Endothelial cell of umbilical vein (primary cell): ENCODE measurements at regions not wholly inside any gene's neighbourhood (a gene's known extent, or its start where the extent isn't known, plus 50 kb on each side); places are given as distances from the start of the nearest gene placed in this dataset.

ENCODE experiments used
- BruUV-seq: library from RNA; stranded (reverse); fragments of 400-500 nt; replicated peaks from 2 replicates; lab custom pipeline; 2021; lab: Mats Ljungman, UMichigan
- CTCF ChIA-PET: fragments of 300-600, 350-600 bp; sonication (Branson Sonifier 250); formaldehyde crosslinking; loops from one replicate; lab custom pipeline; 2021; ENCODE audit warnings: antibody characterized with exemption, inconsistent platforms; lab: Charles Lee
- POLR2A ChIA-PET: fragments of 300-600, 350-600 bp; sonication (Branson Sonifier 250); formaldehyde crosslinking; loops from one replicate; lab custom pipeline; 2021; ENCODE audit warnings: antibody characterized with exemption, inconsistent platforms; lab: Charles Lee
- DNase-seq: peaks from one replicate; pipeline ENCODE4 v3.0.0-alpha.2; 2011; ENCODE audit warnings: low read depth, low spot score
- FAIRE-seq: peaks from 2 replicates; lab custom pipeline; 2011; peaks lifted over from hg19 to GRCh38; lab: Jason Lieb, UNC
- H2AFZ ChIP-seq: 2 replicates; pipeline ENCODE4 v1.6.0; 2012; ENCODE audit warnings: low read depth, low read length, control low read depth, inconsistent platforms
- H3K27ac ChIP-seq: 2 replicates; pipeline ENCODE4 v1.5.1; 2011; ENCODE audit warnings: low read depth, mild to moderate bottlenecking, control low read depth, low read length, moderate library complexity; ENCODE audit not compliant: insufficient read depth
- H3K27me3 ChIP-seq, 2 experiments: 2 replicates each; pipeline versions ENCODE4 v1.6.0 to v1.6.1; 2011; ENCODE audit warnings: low read length in 2 of 2, mixed read lengths in 1 of 2; ENCODE audit not compliant: control insufficient read depth in 2 of 2, insufficient read depth in 2 of 2
- H3K36me3 ChIP-seq, 2 experiments: 2 replicates in 1 of 2; 3 replicates in 1 of 2; pipeline ENCODE4 v1.5.1; 2011; ENCODE audit warnings: low read length in 2 of 2, mild to moderate bottlenecking in 1 of 2, moderate library complexity in 1 of 2; ENCODE audit not compliant: control insufficient read depth in 2 of 2, insufficient read depth in 2 of 2; ENCODE audit errors: extremely low read depth in 1 of 2
- H3K4me1 ChIP-seq: 3 replicates; pipeline ENCODE4 v1.5.1; 2011; ENCODE audit warnings: mild to moderate bottlenecking, low read length; ENCODE audit not compliant: control insufficient read depth, insufficient read depth; ENCODE audit errors: extremely low read depth
- H3K4me2 ChIP-seq: 2 replicates; pipeline ENCODE4 v1.6.1; 2011; ENCODE audit warnings: low read length, control low read depth, mixed read lengths; ENCODE audit not compliant: insufficient read depth
- H3K4me3 ChIP-seq, 3 experiments: fragments of 200-600 bp in 1 of 3; sonication (generic), shearing (Covaris generic) in 1 of 3; replicated peaks in 1 of 3; 2 replicates each; pipeline ENCODE4 v1.5.1; 2011 to 2016; ENCODE audit warnings: control low read depth in 3 of 3, low read length in 3 of 3, mild to moderate bottlenecking in 2 of 3, inconsistent platforms in 1 of 3, low read depth in 1 of 3, moderate library complexity in 1 of 3; ENCODE audit not compliant: insufficient read depth in 1 of 3
- H3K79me2 ChIP-seq: 2 replicates; pipeline ENCODE4 v1.6.0; 2012; ENCODE audit warnings: low read length, inconsistent platforms; ENCODE audit not compliant: control insufficient read depth, insufficient read depth
- H3K9ac ChIP-seq: replicated peaks from 2 replicates; pipeline ENCODE3; 2011; ENCODE audit warnings: low read length, control low read depth; ENCODE audit not compliant: insufficient read depth; ENCODE audit errors: extremely low read depth
- H3K9me1 ChIP-seq: replicated peaks from 3 replicates; pipeline ENCODE4 v1.6.0; 2011; ENCODE audit warnings: mild to moderate bottlenecking, low read length; ENCODE audit not compliant: control insufficient read depth, insufficient read depth; ENCODE audit errors: extremely low read depth
- H3K9me3 ChIP-seq: replicated peaks from 2 replicates; pipeline ENCODE4 v1.5.1; 2012; ENCODE audit warnings: low read length, inconsistent platforms; ENCODE audit not compliant: control insufficient read depth, insufficient read depth
- H4K20me1 ChIP-seq: replicated peaks from 2 replicates; pipeline ENCODE3; 2011; ENCODE audit warnings: mild to moderate bottlenecking, low read length; ENCODE audit not compliant: control insufficient read depth, insufficient read depth; ENCODE audit errors: extremely low read depth
- EZH2 ChIP-seq: IDR thresholded peaks from 2 replicates; pipeline ENCODE4 v1.6.1; 2012; ENCODE audit warnings: borderline replicate concordance, low read depth, mild to moderate bottlenecking, moderate library complexity, low read length, inconsistent platforms; ENCODE audit not compliant: severe bottlenecking
- FOS ChIP-seq: IDR thresholded peaks from 2 replicates; pipeline ENCODE4 v1.6.1; 2011; ENCODE audit warnings: mild to moderate bottlenecking, low read length, moderate library complexity, borderline replicate concordance; ENCODE audit not compliant: insufficient read depth
- GATA2 ChIP-seq: IDR thresholded peaks from 2 replicates; pipeline ENCODE4 v1.7.0; 2011; ENCODE audit warnings: low read depth, mild to moderate bottlenecking, moderate library complexity, mixed read lengths, low read length; ENCODE audit not compliant: insufficient read length, insufficient read depth
- JUN ChIP-seq: IDR thresholded peaks from 2 replicates; pipeline ENCODE4 v1.6.1; 2011; ENCODE audit warnings: borderline replicate concordance, low read depth; ENCODE audit not compliant: insufficient read length, insufficient read depth
- MYC ChIP-seq: IDR thresholded peaks from one replicate; pipeline ENCODE4 v1.6.1; 2011; ENCODE audit warnings: mild to moderate bottlenecking, low read depth, low read length
- POLR2A ChIP-seq: IDR thresholded peaks from 2 replicates; pipeline ENCODE4 v1.6.1; 2012; ENCODE audit warnings: low read depth, mild to moderate bottlenecking, control low read depth, low read length
- POLR2AphosphoS5 ChIP-seq: IDR thresholded peaks from 2 replicates; pipeline ENCODE4 v1.6.1; 2012; ENCODE audit warnings: low read depth, mild to moderate bottlenecking, control low read depth, low read length, moderate library complexity; ENCODE audit not compliant: insufficient read depth
- dilution Hi-C: fragments of 300-500 bp; cut with MboI; formaldehyde crosslinking; loops from one replicate; pipeline ENCODE4 v1.15.0; 2019; ENCODE audit warnings: low sequenced_read_pairs; ENCODE audit not compliant: extremely low pct_ligation_motif_present
- intact Hi-C: fragments of 100-400 bp; cut with micrococcal nuclease; formaldehyde crosslinking; loops from one replicate; pipeline ENCODE4 v1.10.0; 2022
- TF ChIP-seq, protein P1 (sequence below), 2 donors: IDR thresholded peaks; 1 replicate in 1 of 2; 2 replicates in 1 of 2; pipeline ENCODE4 v1.5.1; 2011; ENCODE audit warnings: low read length in 2 of 2, mild to moderate bottlenecking in 2 of 2, moderate library complexity in 2 of 2, control low read depth in 1 of 2, inconsistent platforms in 1 of 2, low read depth in 1 of 2; ENCODE audit not compliant: insufficient read depth in 1 of 2; ENCODE audit errors: extremely low read depth in 1 of 2
- TF ChIP-seq, protein P2 (sequence below): IDR thresholded peaks from 2 replicates; pipeline ENCODE4 v1.6.1; 2011; ENCODE audit not compliant: insufficient read depth, insufficient read length

DNA sequence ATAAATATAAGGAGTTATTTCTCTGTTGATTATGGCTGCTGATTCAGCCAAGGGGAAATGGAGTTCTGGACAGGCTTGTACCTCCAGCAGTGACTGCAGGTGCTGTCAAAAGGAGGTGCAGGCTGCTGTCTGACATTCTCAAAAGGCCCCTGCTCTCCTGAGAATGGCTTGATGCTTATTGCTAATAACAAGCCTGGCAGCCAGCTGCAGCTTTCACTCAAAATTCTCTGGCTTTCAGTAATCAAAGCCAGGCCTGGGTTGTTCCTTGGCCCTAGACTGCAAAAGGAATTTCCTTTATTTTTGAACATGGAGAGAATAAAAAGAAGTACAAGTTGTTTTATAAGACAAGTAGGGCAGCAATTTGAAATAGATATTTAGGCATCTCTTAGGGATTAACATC is 575.9 kb downstream of the MID1IP1 start:
- TF ChIP-seq, protein P1, sequence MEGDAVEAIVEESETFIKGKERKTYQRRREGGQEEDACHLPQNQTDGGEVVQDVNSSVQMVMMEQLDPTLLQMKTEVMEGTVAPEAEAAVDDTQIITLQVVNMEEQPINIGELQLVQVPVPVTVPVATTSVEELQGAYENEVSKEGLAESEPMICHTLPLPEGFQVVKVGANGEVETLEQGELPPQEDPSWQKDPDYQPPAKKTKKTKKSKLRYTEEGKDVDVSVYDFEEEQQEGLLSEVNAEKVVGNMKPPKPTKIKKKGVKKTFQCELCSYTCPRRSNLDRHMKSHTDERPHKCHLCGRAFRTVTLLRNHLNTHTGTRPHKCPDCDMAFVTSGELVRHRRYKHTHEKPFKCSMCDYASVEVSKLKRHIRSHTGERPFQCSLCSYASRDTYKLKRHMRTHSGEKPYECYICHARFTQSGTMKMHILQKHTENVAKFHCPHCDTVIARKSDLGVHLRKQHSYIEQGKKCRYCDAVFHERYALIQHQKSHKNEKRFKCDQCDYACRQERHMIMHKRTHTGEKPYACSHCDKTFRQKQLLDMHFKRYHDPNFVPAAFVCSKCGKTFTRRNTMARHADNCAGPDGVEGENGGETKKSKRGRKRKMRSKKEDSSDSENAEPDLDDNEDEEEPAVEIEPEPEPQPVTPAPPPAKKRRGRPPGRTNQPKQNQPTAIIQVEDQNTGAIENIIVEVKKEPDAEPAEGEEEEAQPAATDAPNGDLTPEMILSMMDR (IDR thresholded peaks at IDR 0.05; ENCODE audit: extremely low read depth in 1 of 2, insufficient read depth in 1 of 2, low read depth in 1 of 2, low read length in 2 of 2) = no peak
- TF ChIP-seq POLR2AphosphoS5 (no peak), POLR2A (no peak), JUN (no peak), FOS (no peak), GATA2 (no peak), EZH2 (no peak), MYC (no peak)
- TF ChIP-seq, protein P2, sequence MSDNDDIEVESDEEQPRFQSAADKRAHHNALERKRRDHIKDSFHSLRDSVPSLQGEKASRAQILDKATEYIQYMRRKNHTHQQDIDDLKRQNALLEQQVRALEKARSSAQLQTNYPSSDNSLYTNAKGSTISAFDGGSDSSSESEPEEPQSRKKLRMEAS = no peak
- dilution Hi-C loops (no loop called here), intact Hi-C loops (no loop called here)
- H3K9me3 ChIP-seq = no peaks in the 10 kb centered on the region
- no peaks in the 10 kb centered on the region for H3K27me3 ChIP-seq
- no TSS peak for BruUV-seq
- no peak overlapping the region for H3K27ac ChIP-seq
- no peak overlapping the region for H2AFZ ChIP-seq
- H3K4me3 ChIP-seq = no peak overlapping the region
- ChIA-PET POLR2A (no interaction called here), CTCF (no interaction called here)
- H3K36me3 ChIP-seq = no peaks in the 10 kb centered on the region
- no peak overlapping the region for H3K4me2 ChIP-seq
- no peak overlapping the region for H3K9ac ChIP-seq
- no peaks in the 10 kb centered on the region for H3K4me1 ChIP-seq
- DNase-seq (no peak), FAIRE-seq (no peak)
- no peaks in the 10 kb centered on the region for H3K9me1 ChIP-seq
- H3K79me2 ChIP-seq = no peaks in the 10 kb centered on the region
- no peaks in the 10 kb centered on the region for H4K20me1 ChIP-seq
